Hepatocyte (in vitro differentiated cells): ENCODE measurements at regions not wholly inside any gene's neighbourhood (a gene's known extent, or its start where the extent isn't known, plus 50 kb on each side); places are given as distances from the start of the nearest gene placed in this dataset.
"Not testable (repeated sequence)": the region's sequence is repeated elsewhere in the genome, so short reads cannot be mapped to it uniquely, and the experiment has no call there.

Experiments used
- DNase-seq: peaks from one replicate; pipeline ENCODE4 v3.0.0-alpha.2; 2016; ENCODE audit warnings: low spot score
- H2AFZ ChIP-seq: fragments of 200-600 bp; sonication (generic); 2 replicates; pipeline ENCODE4 v1.6.0; 2016; ENCODE audit warnings: antibody characterized with exemption, mild to moderate bottlenecking
- H3K27ac ChIP-seq: fragments of 200-600 bp; sonication (generic); 2 replicates; pipeline ENCODE4 v1.5.1; 2016; ENCODE audit warnings: mild to moderate bottlenecking
- H3K27me3 ChIP-seq: fragments of 200-600 bp; sonication (generic); 2 replicates; pipeline ENCODE4 v1.6.1; 2016
- H3K36me3 ChIP-seq: fragments of 200-600 bp; sonication (generic); replicated peaks from 2 replicates; pipeline ENCODE4 v1.5.1; 2016; ENCODE audit warnings: low read depth; ENCODE audit not compliant: insufficient read depth
- H3K4me1 ChIP-seq: fragments of 200-600 bp; sonication (generic); 2 replicates; pipeline ENCODE4 v1.5.1; 2016; ENCODE audit warnings: mild to moderate bottlenecking, moderate library complexity; ENCODE audit not compliant: insufficient read depth
- H3K4me2 ChIP-seq: fragments of 200-600 bp; sonication (generic); 2 replicates; pipeline ENCODE4 v1.6.0; 2016
- H3K4me3 ChIP-seq: fragments of 200-600 bp; sonication (generic); 2 replicates; pipeline ENCODE4 v1.5.1; 2016; ENCODE audit warnings: mild to moderate bottlenecking
- H3K79me2 ChIP-seq: fragments of 200-600 bp; sonication (generic); 2 replicates; pipeline ENCODE4 v1.6.0; 2017; ENCODE audit warnings: mild to moderate bottlenecking
- H3K9me2 ChIP-seq: fragments of 200-600 bp; sonication (generic); replicated peaks from 2 replicates; pipeline ENCODE4 v1.6.0; 2017; ENCODE audit warnings: mild to moderate bottlenecking; ENCODE audit not compliant: insufficient read depth
- H3K9me3 ChIP-seq: fragments of 200-600 bp; sonication (generic); 2 replicates; pipeline ENCODE4 v1.5.1; 2016; ENCODE audit warnings: low read depth, mild to moderate bottlenecking
- H4K20me1 ChIP-seq: fragments of 200-600 bp; sonication (generic); 2 replicates; pipeline ENCODE4 v1.6.0; 2016; ENCODE audit warnings: mild to moderate bottlenecking; ENCODE audit not compliant: insufficient read depth, poor library complexity, severe bottlenecking
- EZH2 ChIP-seq: fragments of 200-600 bp; sonication (generic); IDR thresholded peaks from 2 replicates; pipeline ENCODE4 v1.6.1; 2016; ENCODE audit warnings: antibody characterized with exemption, mild to moderate bottlenecking, borderline replicate concordance
- EZH2phosphoT487 ChIP-seq: fragments of 200-600 bp; sonication (generic); IDR thresholded peaks from one replicate; pipeline ENCODE4 v1.6.1; 2018; ENCODE audit warnings: antibody characterized with exemption, mild to moderate bottlenecking, low read depth, moderate library complexity; ENCODE audit not compliant: unreplicated experiment, severe bottlenecking
- WGBS: methylation state at CpG from one replicate; pipeline ENCODE4 v1.1.6; 2016; ENCODE audit warnings: low lambda C conversion rate; ENCODE audit errors: missing lambda C conversion rate; 5-methylcytosine and 5-hydroxymethylcytosine counted together
- TF ChIP-seq, protein P1 (sequence below): fragments of 200-600 bp; sonication (generic); IDR thresholded peaks from 2 replicates; pipeline ENCODE4 v1.5.1; 2016; ENCODE audit warnings: antibody characterized with exemption, mild to moderate bottlenecking; ENCODE audit not compliant: poor library complexity

DNA sequence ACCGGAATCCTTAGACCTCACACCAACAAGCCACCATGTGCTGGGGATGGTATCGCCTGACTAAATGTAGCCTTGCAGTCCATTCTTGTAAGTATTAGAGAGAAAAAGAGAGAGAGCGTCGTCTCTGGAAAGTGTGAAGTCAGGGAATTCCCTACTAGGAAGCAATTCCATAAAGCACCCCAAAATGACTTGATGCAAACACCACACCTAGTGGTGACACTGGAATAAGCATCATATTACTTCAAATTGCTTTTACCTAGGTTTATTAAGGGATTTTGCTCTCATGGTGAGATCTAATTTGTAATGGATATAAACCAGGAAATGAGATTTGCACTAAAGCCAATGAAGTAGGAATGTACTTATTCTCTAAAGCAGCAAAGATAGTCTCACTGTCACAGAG is 111.4 kb upstream of the METTL9 start:
- WGBS, result 98% methylated on average over 4 of the region's 4 CpGs
- not testable (repeated sequence) for H4K20me1 ChIP-seq, H3K79me2 ChIP-seq, DNase-seq, H3K27me3 ChIP-seq, H3K4me1 ChIP-seq, H3K9me3 ChIP-seq, H3K9me2 ChIP-seq, H3K36me3 ChIP-seq, H2AFZ ChIP-seq, H3K27ac ChIP-seq, H3K4me2 ChIP-seq, H3K4me3 ChIP-seq

DNA sequence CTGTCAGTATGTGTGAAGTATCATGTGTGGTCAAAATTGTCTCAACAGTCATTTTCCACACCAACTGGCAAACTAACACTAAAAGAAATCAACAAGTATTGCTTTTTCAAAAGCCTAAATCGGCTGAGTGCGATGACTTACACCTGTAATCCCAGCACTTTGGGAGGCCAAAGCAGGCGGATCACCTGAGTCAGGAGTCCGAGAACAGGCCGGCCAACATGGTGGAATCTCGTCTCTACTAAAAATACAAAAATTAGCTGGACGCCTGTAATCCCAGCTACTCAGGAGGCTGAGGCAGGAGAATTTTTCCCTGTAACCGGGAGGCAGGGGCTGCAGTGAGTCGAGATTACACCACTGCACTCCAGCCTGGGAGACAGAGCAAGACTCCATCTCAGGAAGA is 100.3 kb upstream of the METTL9 start:
- H3K4me3 ChIP-seq, H3K4me2 ChIP-seq, H2AFZ ChIP-seq, H3K27me3 ChIP-seq, H3K9me2 ChIP-seq, H3K27ac ChIP-seq, DNase-seq, H3K9me3 ChIP-seq, H3K4me1 ChIP-seq, H3K36me3 ChIP-seq: not testable (repeated sequence)
- WGBS, result 79% methylated on average over 7 of the region's 9 CpGs
- peaks cover 20% of the 10 kb centered on the region for H3K79me2 ChIP-seq
- H4K20me1 ChIP-seq, result peaks cover 17% of the 10 kb centered on the region

DNA sequence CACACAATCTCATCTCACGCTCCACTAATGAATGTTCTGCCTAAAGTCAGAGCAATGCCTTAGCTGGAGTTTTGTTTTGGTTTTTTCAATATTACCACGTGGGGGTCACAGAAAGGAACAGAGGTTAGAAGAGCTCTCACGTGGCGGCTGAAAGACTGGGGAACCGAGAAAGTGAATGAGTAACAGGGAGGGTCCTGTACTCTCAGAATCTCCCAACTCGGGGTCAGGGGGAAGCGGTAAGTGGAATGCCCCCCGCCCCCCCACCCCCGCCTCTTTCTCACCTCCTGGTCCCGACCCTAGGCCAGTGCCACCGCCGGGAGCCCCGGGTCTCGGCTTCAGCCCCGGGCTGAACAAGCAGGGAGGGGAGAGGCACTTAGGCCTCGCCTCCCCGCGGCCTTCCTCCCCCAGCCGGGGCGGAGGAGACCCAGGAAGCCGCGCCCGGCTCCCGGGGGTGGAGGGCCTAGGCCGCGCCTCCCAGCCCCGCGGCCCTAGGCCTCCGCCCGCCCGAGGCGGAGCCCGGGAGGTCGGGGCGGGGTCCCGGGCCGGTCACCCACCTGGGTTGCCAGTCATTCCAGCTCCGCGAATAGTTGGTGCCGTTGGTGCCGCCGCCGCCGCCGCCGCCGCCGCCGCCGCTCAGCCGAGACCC is 98.0 kb upstream of the METTL9 start:
- H3K36me3 ChIP-seq, H3K9me3 ChIP-seq, H3K27me3 ChIP-seq, H3K9me2 ChIP-seq, H3K4me1 ChIP-seq: not testable (repeated sequence)
- DNase-seq, result peak; percentile 88
- peak overlapping the region; percentile 95 for H3K4me3 ChIP-seq
- peak overlapping the region; percentile 100 for H3K27ac ChIP-seq
- H3K79me2 ChIP-seq, result peaks cover 36% of the 10 kb centered on the region
- peak overlapping the region; percentile 76 for H2AFZ ChIP-seq
- peaks cover 31% of the 10 kb centered on the region for H4K20me1 ChIP-seq
- peak overlapping the region; percentile 90 for H3K4me2 ChIP-seq
- WGBS, result under 1% methylated on average over 34 of the region's 51 CpGs

DNA sequence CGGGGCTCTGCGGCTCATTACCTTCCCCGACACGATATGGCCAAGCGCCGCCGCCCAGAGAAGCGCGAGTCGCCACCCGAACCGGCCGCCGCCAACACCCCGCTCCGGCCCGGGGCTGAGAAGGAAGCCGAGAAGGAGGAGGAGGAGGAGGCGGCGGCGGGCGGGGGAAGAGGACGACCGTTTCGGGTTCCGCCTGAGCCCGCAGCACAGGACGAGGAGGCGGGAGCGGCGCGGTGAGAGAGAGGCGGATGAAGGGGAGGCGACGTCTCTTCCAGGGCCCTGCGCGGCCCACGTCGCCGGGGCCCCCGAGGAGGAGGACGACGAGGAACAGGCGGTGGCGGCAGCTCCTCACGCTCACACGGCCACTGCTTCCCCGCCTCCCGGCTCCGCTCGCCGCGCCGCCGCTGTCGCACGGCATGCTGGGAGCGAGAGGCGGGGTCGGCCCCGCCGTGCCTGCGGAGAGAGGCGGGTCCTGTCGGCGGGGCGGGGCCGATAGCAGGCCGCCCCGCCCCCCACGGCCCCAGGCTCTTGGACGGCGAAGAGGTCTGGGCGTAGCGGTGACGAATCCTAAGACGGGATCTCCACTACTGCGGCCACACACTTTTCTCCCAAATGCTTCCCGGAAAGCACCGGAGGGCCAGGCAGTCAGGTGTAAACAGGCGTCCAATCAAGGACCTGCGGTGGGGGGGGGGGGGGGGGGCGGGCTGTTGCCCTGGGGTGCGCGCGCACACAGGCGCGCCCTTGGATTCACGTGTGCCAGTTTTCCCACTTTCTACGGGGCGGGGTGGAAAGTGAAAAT is 97.3 kb upstream of the METTL9 start:
- Histone ChIP-seq H3K4me1 (peaks cover 7% of the 10 kb centered on the region), H3K4me3 (peak overlapping the region; percentile 95), H3K79me2 (peaks cover 43% of the 10 kb centered on the region), H4K20me1 (peaks cover 38% of the 10 kb centered on the region), H3K9me3 (no peaks in the 10 kb centered on the region), H3K4me2 (peak overlapping the region; percentile 90), H3K9me2 (no peaks in the 10 kb centered on the region), H3K27ac (peak overlapping the region; percentile 100), H3K27me3 (no peaks in the 10 kb centered on the region), H2AFZ (peak overlapping the region; percentile 76), H3K36me3 (no peaks in the 10 kb centered on the region)
- no peak for TF ChIP-seq EZH2
- TF ChIP-seq, protein P1, sequence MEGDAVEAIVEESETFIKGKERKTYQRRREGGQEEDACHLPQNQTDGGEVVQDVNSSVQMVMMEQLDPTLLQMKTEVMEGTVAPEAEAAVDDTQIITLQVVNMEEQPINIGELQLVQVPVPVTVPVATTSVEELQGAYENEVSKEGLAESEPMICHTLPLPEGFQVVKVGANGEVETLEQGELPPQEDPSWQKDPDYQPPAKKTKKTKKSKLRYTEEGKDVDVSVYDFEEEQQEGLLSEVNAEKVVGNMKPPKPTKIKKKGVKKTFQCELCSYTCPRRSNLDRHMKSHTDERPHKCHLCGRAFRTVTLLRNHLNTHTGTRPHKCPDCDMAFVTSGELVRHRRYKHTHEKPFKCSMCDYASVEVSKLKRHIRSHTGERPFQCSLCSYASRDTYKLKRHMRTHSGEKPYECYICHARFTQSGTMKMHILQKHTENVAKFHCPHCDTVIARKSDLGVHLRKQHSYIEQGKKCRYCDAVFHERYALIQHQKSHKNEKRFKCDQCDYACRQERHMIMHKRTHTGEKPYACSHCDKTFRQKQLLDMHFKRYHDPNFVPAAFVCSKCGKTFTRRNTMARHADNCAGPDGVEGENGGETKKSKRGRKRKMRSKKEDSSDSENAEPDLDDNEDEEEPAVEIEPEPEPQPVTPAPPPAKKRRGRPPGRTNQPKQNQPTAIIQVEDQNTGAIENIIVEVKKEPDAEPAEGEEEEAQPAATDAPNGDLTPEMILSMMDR, result no peak
- TF ChIP-seq EZH2phosphoT487, result no peak
- peak; percentile 99 for DNase-seq
- 1% methylated on average over 76 of the region's 91 CpGs for WGBS

DNA sequence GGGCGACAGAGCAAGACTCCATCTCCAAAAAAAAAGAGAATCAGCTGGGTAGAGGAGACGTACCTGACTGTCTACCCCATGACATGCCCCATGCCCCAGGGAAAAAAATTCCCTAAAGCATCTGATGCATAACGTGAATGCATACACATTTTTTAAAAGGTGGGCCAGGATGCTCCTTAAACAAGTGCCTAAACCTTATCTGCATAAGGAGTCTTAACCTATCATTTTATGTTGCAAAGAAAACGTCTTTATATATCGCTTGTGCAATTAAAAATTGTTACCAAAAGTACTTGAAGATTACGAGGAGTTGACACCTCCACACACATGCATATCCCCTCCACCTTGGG is 95.8 kb upstream of the METTL9 start:
- H3K27me3 ChIP-seq, H3K4me2 ChIP-seq, H3K9me2 ChIP-seq, H3K4me1 ChIP-seq, H3K9me3 ChIP-seq, H3K36me3 ChIP-seq, H3K27ac ChIP-seq, DNase-seq, H3K4me3 ChIP-seq, H2AFZ ChIP-seq: not testable (repeated sequence)
- 86% methylated on average over 6 of the region's 6 CpGs for WGBS
- peaks cover 53% of the 10 kb centered on the region for H4K20me1 ChIP-seq
- peaks cover 55% of the 10 kb centered on the region for H3K79me2 ChIP-seq

DNA sequence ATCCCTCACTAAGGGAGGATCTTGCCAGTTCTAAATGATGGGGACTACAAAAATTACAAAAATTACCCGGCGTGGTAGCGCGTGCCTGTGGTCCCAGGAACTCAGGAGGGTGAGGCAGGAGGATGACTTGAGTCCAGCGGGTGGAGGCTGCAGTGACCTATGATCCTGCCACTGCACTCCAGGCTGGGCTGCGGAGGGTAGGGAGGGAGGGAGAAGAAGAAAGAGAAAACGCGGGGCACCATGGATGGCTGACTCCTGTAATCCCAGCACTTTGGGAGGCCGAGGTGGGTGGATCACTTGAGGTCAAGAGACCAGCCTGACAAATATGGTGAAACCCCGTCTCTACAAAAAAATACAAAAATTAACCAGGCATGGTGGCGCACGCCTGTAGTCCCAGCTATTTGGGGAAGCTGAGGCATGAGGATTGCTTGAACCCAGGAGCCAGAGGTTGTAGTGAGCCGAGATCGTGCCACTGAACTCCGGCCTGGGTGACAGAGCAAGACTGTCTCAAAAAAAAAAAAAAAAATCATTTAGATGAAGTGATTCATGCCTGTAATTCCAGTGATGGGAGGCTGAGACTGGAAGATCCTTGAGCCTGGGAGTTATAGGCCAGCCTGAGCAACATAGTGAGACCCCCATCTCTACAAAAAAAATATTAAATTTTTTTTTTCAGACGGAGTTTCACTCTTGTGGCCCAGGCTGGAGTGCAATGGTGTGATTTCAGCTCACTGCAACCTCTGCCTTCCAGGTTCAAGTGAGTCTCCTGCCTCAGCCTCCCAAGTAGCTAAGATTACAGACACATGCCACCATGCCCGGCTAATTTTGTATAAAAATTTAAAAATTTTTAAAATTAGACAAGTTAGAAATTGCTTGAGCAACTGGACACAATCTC is 95.2 kb upstream of the METTL9 start:
- H3K36me3 ChIP-seq, result not testable (repeated sequence)

DNA sequence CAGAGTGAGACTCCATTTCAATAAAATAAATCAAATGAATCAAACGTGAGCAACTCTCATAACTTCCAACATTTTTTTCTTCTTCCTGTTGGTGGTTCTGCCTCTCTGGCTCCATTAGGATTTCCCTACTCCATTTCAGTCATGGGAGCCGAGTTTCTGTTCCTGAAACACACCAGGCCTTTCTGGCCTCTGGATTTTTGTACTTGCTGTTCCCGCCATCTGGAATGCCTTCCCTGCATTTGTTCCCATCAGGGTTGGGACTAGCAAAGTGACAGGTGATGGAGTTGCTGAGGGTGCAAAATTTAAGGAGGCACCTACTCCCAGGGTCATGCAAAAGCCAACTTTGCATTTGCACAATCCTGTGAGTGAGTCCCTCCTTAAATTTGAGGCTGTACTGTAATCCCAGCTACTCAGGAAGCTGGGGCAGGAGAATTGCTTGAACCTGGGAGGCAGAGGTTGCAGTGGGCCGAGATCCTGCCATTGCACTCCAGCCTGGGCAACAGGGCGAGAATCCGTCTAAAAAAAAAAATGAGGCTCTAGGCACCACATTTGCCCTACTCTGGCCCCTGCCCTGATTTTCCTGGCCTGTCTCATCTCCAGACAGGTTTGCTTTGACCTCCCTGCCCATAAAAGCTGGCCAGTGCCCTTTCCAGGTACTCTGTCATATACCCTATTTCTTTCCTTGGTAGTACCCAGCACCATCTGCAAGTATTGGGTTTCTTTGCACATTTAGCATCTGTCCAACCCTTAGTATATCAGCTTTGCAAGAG is 93.4 kb upstream of the METTL9 start:
- not testable (repeated sequence) for H3K4me3 ChIP-seq, H3K9me2 ChIP-seq, H3K27me3 ChIP-seq, H3K4me2 ChIP-seq, H3K4me1 ChIP-seq, H2AFZ ChIP-seq, H3K27ac ChIP-seq, H3K9me3 ChIP-seq, DNase-seq, H3K36me3 ChIP-seq
- peaks cover 74% of the 10 kb centered on the region for H3K79me2 ChIP-seq
- H4K20me1 ChIP-seq, result peaks cover 71% of the 10 kb centered on the region
- WGBS, result 88% methylated on average over 6 of the region's 6 CpGs

More for the DNA sequence above, 95.2 kb upstream of the METTL9 start:
- H3K27ac ChIP-seq, H3K4me3 ChIP-seq, H3K9me2 ChIP-seq, DNase-seq, H3K4me1 ChIP-seq, H2AFZ ChIP-seq, H3K27me3 ChIP-seq, H3K4me2 ChIP-seq, H3K9me3 ChIP-seq: not testable (repeated sequence)
- Histone ChIP-seq H4K20me1 (peaks cover 59% of the 10 kb centered on the region), H3K79me2 (peaks cover 62% of the 10 kb centered on the region)
- WGBS, result 96% methylated on average over 17 of the region's 17 CpGs
